H9 (cell line): ENCODE measurements at regions not wholly inside any gene's neighbourhood (a gene's known extent, or its start where the extent isn't known, plus 50 kb on each side); places are given as distances from the start of the nearest gene placed in this dataset.
A peak's percentile ranks its signal among the peaks of the same experiment; 100 is the strongest.

Experiments
- DNase-seq: peaks from one replicate; pipeline ENCODE4 v3.0.0-alpha.2; 2017
- H2AFZ ChIP-seq: one replicate; pipeline ENCODE4 v1.6.1; 2013; ENCODE audit warnings: mild to moderate bottlenecking, low read length, control low read depth, moderate library complexity
- H2AK5ac ChIP-seq: 2 replicates; pipeline ENCODE4 v1.6.1; 2013; ENCODE audit warnings: low read length, control low read depth, mixed read lengths; ENCODE audit not compliant: insufficient read length
- H2BK120ac ChIP-seq: one replicate; pipeline ENCODE4 v1.6.1; 2013; ENCODE audit warnings: low read depth, mild to moderate bottlenecking, low read length, control low read depth, inconsistent platforms; ENCODE audit not compliant: poor library complexity, severe bottlenecking
- H2BK12ac ChIP-seq: 2 replicates; pipeline ENCODE4 v1.6.1; 2013; ENCODE audit warnings: low read length, control low read depth, mixed read lengths, low read depth; ENCODE audit not compliant: insufficient read length
- H2BK15ac ChIP-seq: 2 replicates; pipeline ENCODE4 v1.6.1; 2013; ENCODE audit warnings: low read depth, low read length, control low read depth
- H2BK20ac ChIP-seq: one replicate; pipeline ENCODE4 v1.6.1; 2013; ENCODE audit warnings: low read depth, mild to moderate bottlenecking, low read length, control low read depth, inconsistent platforms; ENCODE audit not compliant: poor library complexity, severe bottlenecking
- H2BK5ac ChIP-seq: 2 replicates; pipeline ENCODE4 v1.6.1; 2013; ENCODE audit warnings: low read length, control low read depth, mixed read lengths; ENCODE audit not compliant: insufficient read length
- H3K14ac ChIP-seq: 2 replicates; pipeline ENCODE4 v1.6.1; 2013; ENCODE audit warnings: low read length, control low read depth; ENCODE audit not compliant: insufficient read depth
- H3K18ac ChIP-seq: 2 replicates; pipeline ENCODE4 v1.6.1; 2013; ENCODE audit warnings: low read depth, mild to moderate bottlenecking, mixed read lengths, low read length, control low read depth; ENCODE audit not compliant: insufficient read length
- H3K23ac ChIP-seq: 2 replicates; pipeline ENCODE4 v1.6.1; 2013; ENCODE audit warnings: low read length, control low read depth, mixed read lengths, low read depth; ENCODE audit not compliant: insufficient read length
- H3K23me2 ChIP-seq: 2 replicates; pipeline ENCODE4 v1.6.1; 2013; ENCODE audit warnings: low read depth, mild to moderate bottlenecking, mixed read lengths, low read length, control low read depth; ENCODE audit not compliant: insufficient read length, poor library complexity, severe bottlenecking
- H3K27ac ChIP-seq: 2 replicates; pipeline ENCODE4 v1.5.1; 2013; ENCODE audit warnings: low read length, control low read depth, mixed read lengths, low read depth; ENCODE audit not compliant: insufficient read length
- H3K27me3 ChIP-seq: 2 replicates; pipeline ENCODE4 v1.6.1; 2013; ENCODE audit warnings: low read length, control low read depth, inconsistent platforms; ENCODE audit not compliant: insufficient read depth
- H3K4ac ChIP-seq: 2 replicates; pipeline ENCODE4 v1.6.1; 2013; ENCODE audit warnings: low read depth, mild to moderate bottlenecking, control low read depth, inconsistent platforms, low read length, moderate library complexity
- H3K4me1 ChIP-seq: 2 replicates; pipeline ENCODE4 v1.6.1; 2013; ENCODE audit warnings: low read length, control low read depth, inconsistent platforms; ENCODE audit not compliant: insufficient read depth
- H3K4me2 ChIP-seq: 2 replicates; pipeline ENCODE4 v1.6.1; 2013; ENCODE audit warnings: low read length, control low read depth, mixed read lengths; ENCODE audit not compliant: insufficient read length, insufficient read depth
- H3K56ac ChIP-seq: 2 replicates; pipeline ENCODE4 v1.6.1; 2013; ENCODE audit warnings: low read depth, mild to moderate bottlenecking, mixed read lengths, low read length, control low read depth; ENCODE audit not compliant: insufficient read length
- H3K79me1 ChIP-seq: 2 replicates; pipeline ENCODE4 v1.6.1; 2013; ENCODE audit warnings: low read depth, mild to moderate bottlenecking, moderate library complexity, low read length, control low read depth, inconsistent platforms; ENCODE audit not compliant: insufficient read depth, poor library complexity, severe bottlenecking
- H3K79me2 ChIP-seq: 2 replicates; pipeline ENCODE4 v1.6.1; 2013; ENCODE audit warnings: low read length, control low read depth, inconsistent platforms; ENCODE audit not compliant: insufficient read depth
- H3K9ac ChIP-seq: 2 replicates; pipeline ENCODE4 v1.6.1; 2013; ENCODE audit warnings: low read length, control low read depth, mixed read lengths; ENCODE audit not compliant: insufficient read length; ENCODE audit errors: extremely low read depth
- H3K9me3 ChIP-seq: one replicate; pipeline ENCODE4 v1.6.1; 2013; ENCODE audit warnings: low read depth, low read length, inconsistent platforms; ENCODE audit not compliant: control insufficient read depth
- H3T11ph ChIP-seq: one replicate; pipeline ENCODE4 v1.6.1; 2013; ENCODE audit warnings: mild to moderate bottlenecking, low read length, control low read depth, inconsistent platforms
- H4K20me1 ChIP-seq: one replicate; pipeline ENCODE4 v1.6.1; 2013; ENCODE audit not compliant: control insufficient read depth, insufficient read length, insufficient read depth
- H4K5ac ChIP-seq: 2 replicates; pipeline ENCODE4 v1.6.1; 2013; ENCODE audit warnings: low read depth, mild to moderate bottlenecking, mixed read lengths, low read length, control low read depth; ENCODE audit not compliant: insufficient read length
- H4K8ac ChIP-seq: replicated peaks from 2 replicates; pipeline ENCODE4 v1.6.1; 2013; ENCODE audit warnings: low read length, control low read depth, mixed read lengths, low read depth; ENCODE audit not compliant: insufficient read length
- H4K91ac ChIP-seq: 2 replicates; pipeline ENCODE4 v1.6.1; 2013; ENCODE audit warnings: low read depth, mild to moderate bottlenecking, moderate library complexity, mixed read lengths, low read length, control low read depth; ENCODE audit not compliant: insufficient read length
- H3K27ac Mint-ChIP-seq, 3 experiments: 2 replicates in 2 of 3; 3 replicates in 1 of 3; pipeline ENCODE4 v1.8.0; 2020 to 2021; ENCODE audit warnings: mixed read lengths in 3 of 3, mild to moderate bottlenecking in 1 of 3, moderate library complexity in 1 of 3
- H3K27me3 Mint-ChIP-seq: 2 replicates; pipeline ENCODE4 v1.8.0; 2021; ENCODE audit warnings: low read depth, mild to moderate bottlenecking, moderate library complexity, mixed read lengths
- H3K36me3 Mint-ChIP-seq, 3 experiments: 2 replicates in 2 of 3; 3 replicates in 1 of 3; pipeline ENCODE4 v1.8.0; 2020 to 2021; ENCODE audit warnings: low read depth in 3 of 3, mixed read lengths in 3 of 3; ENCODE audit not compliant: insufficient read depth in 1 of 3
- H3K4me1 Mint-ChIP-seq, 2 experiments: 2 replicates each; pipeline ENCODE4 v1.8.0; 2020; ENCODE audit warnings: mixed read lengths in 2 of 2
- H3K4me3 Mint-ChIP-seq, 2 experiments: 2 replicates in 1 of 2; 3 replicates in 1 of 2; pipeline ENCODE4 v1.8.0; 2020 to 2021; ENCODE audit warnings: mild to moderate bottlenecking in 2 of 2, mixed read lengths in 2 of 2, moderate library complexity in 1 of 2
- H3K9me3 Mint-ChIP-seq, 2 experiments: 2 replicates in 1 of 2; 3 replicates in 1 of 2; pipeline ENCODE4 v1.8.0; 2020; ENCODE audit warnings: mild to moderate bottlenecking in 2 of 2, mixed read lengths in 2 of 2, moderate library complexity in 1 of 2
- WGBS: extraction: QIAGEN DNeasy Blood & Tissue Kit; methylation state at CpG from one replicate; pipeline ENCODE4 v1.1.7; 2013; ENCODE audit warnings: missing lambda C conversion rate, low lambda C conversion rate, mixed read lengths; ENCODE audit not compliant: insufficient read length; ENCODE audit errors: extremely low coverage; 5-methylcytosine and 5-hydroxymethylcytosine counted together
- TF ChIP-seq, protein P1 (sequence below): fragments of 200-600 bp; sonication (generic); conservative IDR thresholded peaks from 3 replicates; pipeline ENCODE4 v1.8.0; 2021; ENCODE audit warnings: antibody characterized with exemption, mild to moderate bottlenecking

DNA sequence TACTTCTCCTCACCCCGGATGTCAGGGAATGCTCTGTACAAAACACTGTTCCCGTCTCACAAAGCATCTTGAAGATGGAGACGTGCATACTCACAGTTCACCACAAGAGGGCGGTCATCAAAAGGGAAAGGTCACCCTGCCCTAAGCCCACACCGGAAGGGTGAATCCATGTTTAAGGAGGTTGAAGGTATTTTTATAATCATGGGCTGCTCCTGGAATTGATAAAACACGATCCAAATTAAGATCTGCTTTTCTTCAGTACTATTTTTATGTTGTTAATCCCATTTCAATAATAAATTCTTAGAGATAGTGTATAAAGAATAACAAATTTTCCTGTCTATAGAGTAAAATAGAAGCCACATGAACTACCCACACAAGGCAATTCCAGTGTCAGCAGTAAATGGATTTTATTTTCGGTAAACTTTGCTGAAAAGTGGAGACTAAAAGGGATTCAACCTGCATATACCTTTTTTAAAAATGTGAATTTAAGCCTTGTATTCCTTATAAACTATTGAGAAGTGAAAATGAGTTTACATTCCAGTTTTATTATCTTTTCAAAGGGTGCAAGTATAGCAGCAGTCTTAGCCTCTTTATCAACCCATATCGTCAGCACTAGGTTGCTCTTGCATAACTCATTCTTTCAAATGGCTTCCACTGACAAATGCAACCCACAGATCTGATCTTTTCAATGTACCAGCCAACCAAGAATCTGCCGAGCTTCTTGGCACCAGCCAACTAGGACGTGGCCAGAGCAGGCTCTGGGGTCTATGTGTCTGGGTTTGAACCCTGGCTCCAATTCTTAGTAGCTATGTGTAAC is 79.7 kb upstream of the MBOAT1 start:
- Histone ChIP-seq H3K9ac (no peak overlapping the region), H3K79me1 (no peaks in the 10 kb centered on the region), H2AK5ac (no peak overlapping the region), H3K23ac (no peak overlapping the region), H3K4me1 (no peaks in the 10 kb centered on the region), H2BK5ac (no peak overlapping the region), H2BK20ac (no peak overlapping the region), H3K9me3 (no peaks in the 10 kb centered on the region), H3K14ac (no peak overlapping the region), H3K27ac (no peak overlapping the region), H3K56ac (no peak overlapping the region), H3K4ac (no peak overlapping the region), H4K8ac (no peak overlapping the region), H3T11ph (no peak overlapping the region), H2BK12ac (no peak overlapping the region), H4K20me1 (no peaks in the 10 kb centered on the region), H4K5ac (no peak overlapping the region), H3K18ac (no peak overlapping the region), H3K79me2 (no peaks in the 10 kb centered on the region), H2BK120ac (no peak overlapping the region), H3K27me3 (no peaks in the 10 kb centered on the region), H2BK15ac (no peak overlapping the region), H3K4me2 (no peak overlapping the region), H3K23me2 (no peaks in the 10 kb centered on the region), H4K91ac (no peak overlapping the region), H2AFZ (no peak overlapping the region)
- H3K4me1 Mint-ChIP-seq = no peaks in the 10 kb centered on the region
- peak; percentile 79 for DNase-seq
- no peak overlapping the region for H3K27ac Mint-ChIP-seq
- H3K36me3 Mint-ChIP-seq = no peaks in the 10 kb centered on the region
- WGBS = no CpG with 5 or more reads among the region's 10 CpGs
- H3K9me3 Mint-ChIP-seq = no peaks in the 10 kb centered on the region
- no peak overlapping the region for H3K4me3 Mint-ChIP-seq
- TF ChIP-seq, protein P1, sequence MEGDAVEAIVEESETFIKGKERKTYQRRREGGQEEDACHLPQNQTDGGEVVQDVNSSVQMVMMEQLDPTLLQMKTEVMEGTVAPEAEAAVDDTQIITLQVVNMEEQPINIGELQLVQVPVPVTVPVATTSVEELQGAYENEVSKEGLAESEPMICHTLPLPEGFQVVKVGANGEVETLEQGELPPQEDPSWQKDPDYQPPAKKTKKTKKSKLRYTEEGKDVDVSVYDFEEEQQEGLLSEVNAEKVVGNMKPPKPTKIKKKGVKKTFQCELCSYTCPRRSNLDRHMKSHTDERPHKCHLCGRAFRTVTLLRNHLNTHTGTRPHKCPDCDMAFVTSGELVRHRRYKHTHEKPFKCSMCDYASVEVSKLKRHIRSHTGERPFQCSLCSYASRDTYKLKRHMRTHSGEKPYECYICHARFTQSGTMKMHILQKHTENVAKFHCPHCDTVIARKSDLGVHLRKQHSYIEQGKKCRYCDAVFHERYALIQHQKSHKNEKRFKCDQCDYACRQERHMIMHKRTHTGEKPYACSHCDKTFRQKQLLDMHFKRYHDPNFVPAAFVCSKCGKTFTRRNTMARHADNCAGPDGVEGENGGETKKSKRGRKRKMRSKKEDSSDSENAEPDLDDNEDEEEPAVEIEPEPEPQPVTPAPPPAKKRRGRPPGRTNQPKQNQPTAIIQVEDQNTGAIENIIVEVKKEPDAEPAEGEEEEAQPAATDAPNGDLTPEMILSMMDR = peak; percentile 95
- peaks cover 1% of the 10 kb centered on the region; the same call in 1 of the 2 replicates for H3K27me3 Mint-ChIP-seq
